ENCODE measurements at regions not wholly inside any gene's neighbourhood (a gene's known extent, or its start where the extent isn't known, plus 50 kb on each side); places are given as distances from the start of the nearest gene placed in this dataset.
A peak's percentile ranks its signal among the peaks of the same experiment; 100 is the strongest.

GRCh38 chr3:3675801-3676200 is 123.4 kb upstream of the LRRN1 start:
- no peak for TF ChIP-seq CTCF (IDR thresholded peaks at IDR 0.05; ENCODE audit: insufficient read depth, low read depth, low read length)
- no peaks in the 10 kb centered on the region for H4K20me1 ChIP-seq (ENCODE audit: insufficient read depth, low read length)
- Mint-ChIP-seq H3K9me3 (ENCODE audit: unreplicated experiment) (peaks cover 4% of the 10 kb centered on the region), H3K36me3 (ENCODE audit: low read depth, unreplicated experiment) (no peaks in the 10 kb centered on the region), H3K27ac (ENCODE audit: unreplicated experiment) (no peak overlapping the region), H3K27me3 (ENCODE audit: low read depth, unreplicated experiment) (no peaks in the 10 kb centered on the region), H3K4me3 (ENCODE audit: unreplicated experiment) (no peak overlapping the region), H3K4me1 (ENCODE audit: low read depth, unreplicated experiment) (no peaks in the 10 kb centered on the region)
- no peak overlapping the region for H3K27ac ChIP-seq (ENCODE audit: low read depth, low read length)
- H2AFZ ChIP-seq (ENCODE audit: low read depth, low read length) = no peak overlapping the region
- H3K4me1 ChIP-seq (ENCODE audit: insufficient read depth, low read length) = no peaks in the 10 kb centered on the region
- H3K9ac ChIP-seq (ENCODE audit: low read length) = no peak overlapping the region
- no peak overlapping the region for H3K4me2 ChIP-seq (ENCODE audit: low read length)
- no peak overlapping the region for H3K4me3 ChIP-seq (ENCODE audit: insufficient read depth, low read depth, low read length)
- H3K79me2 ChIP-seq (ENCODE audit: insufficient read depth, low read length) = no peaks in the 10 kb centered on the region
- DNase-seq (ENCODE audit: low read depth) = no peak
- H3K36me3 ChIP-seq (ENCODE audit: insufficient read depth, low read length) = no peaks in the 10 kb centered on the region
- no peak for FAIRE-seq
- no peaks in the 10 kb centered on the region for H3K27me3 ChIP-seq (ENCODE audit: insufficient read depth, low read length)
- no peaks in the 10 kb centered on the region for H3K9me3 ChIP-seq (ENCODE audit: insufficient read depth, low read depth, low read length)

- peak; percentile 71 for DNase-seq (ENCODE audit: low read depth)
- H3K4me1 ChIP-seq (ENCODE audit: insufficient read depth, low read length) = no peaks in the 10 kb centered on the region
- H3K9ac ChIP-seq (ENCODE audit: low read length) = no peak overlapping the region
- H3K4me3 ChIP-seq (ENCODE audit: insufficient read depth, low read depth, low read length) = no peak overlapping the region
- Mint-ChIP-seq H3K9me3 (ENCODE audit: unreplicated experiment) (peaks cover 4% of the 10 kb centered on the region), H3K27me3 (ENCODE audit: low read depth, unreplicated experiment) (no peaks in the 10 kb centered on the region), H3K4me3 (ENCODE audit: unreplicated experiment) (no peak overlapping the region), H3K4me1 (ENCODE audit: low read depth, unreplicated experiment) (no peaks in the 10 kb centered on the region), H3K27ac (ENCODE audit: unreplicated experiment) (no peak overlapping the region), H3K36me3 (ENCODE audit: low read depth, unreplicated experiment) (no peaks in the 10 kb centered on the region)
- H2AFZ ChIP-seq (ENCODE audit: low read depth, low read length) = no peak overlapping the region
- H4K20me1 ChIP-seq (ENCODE audit: insufficient read depth, low read length) = no peaks in the 10 kb centered on the region
- no peak for TF ChIP-seq EZH2 (IDR thresholded peaks at IDR 0.05; ENCODE audit: insufficient read depth, low read length)
- no peak for TF ChIP-seq CTCF (IDR thresholded peaks at IDR 0.05; ENCODE audit: insufficient read depth, low read depth, low read length)
- no peaks in the 10 kb centered on the region for H3K9me3 ChIP-seq (ENCODE audit: insufficient read depth, low read depth, low read length)
- H3K27ac ChIP-seq (ENCODE audit: low read depth, low read length) = no peak overlapping the region
- H3K27me3 ChIP-seq (ENCODE audit: insufficient read depth, low read length) = no peaks in the 10 kb centered on the region
- no peak overlapping the region for H3K4me2 ChIP-seq (ENCODE audit: low read length)
- no peaks in the 10 kb centered on the region for H3K36me3 ChIP-seq (ENCODE audit: insufficient read depth, low read length)
- no peak for FAIRE-seq
- no peaks in the 10 kb centered on the region for H3K79me2 ChIP-seq (ENCODE audit: insufficient read depth, low read length)
Measured at GRCh38 chr3:3675186-3675585, 124.0 kb upstream of the LRRN1 start.

GRCh38 chr3:3666664-3667063 is 132.6 kb upstream of the LRRN1 start:
- H3K4me1 ChIP-seq (ENCODE audit: insufficient read depth, low read length) = peaks cover 17% of the 10 kb centered on the region
- Mint-ChIP-seq H3K27ac (ENCODE audit: unreplicated experiment) (no peak overlapping the region), H3K4me1 (ENCODE audit: low read depth, unreplicated experiment) (peaks cover 6% of the 10 kb centered on the region), H3K36me3 (ENCODE audit: low read depth, unreplicated experiment) (no peaks in the 10 kb centered on the region), H3K27me3 (ENCODE audit: low read depth, unreplicated experiment) (no peaks in the 10 kb centered on the region), H3K4me3 (ENCODE audit: unreplicated experiment) (no peak overlapping the region), H3K9me3 (ENCODE audit: unreplicated experiment) (no peaks in the 10 kb centered on the region)
- H3K27ac ChIP-seq (ENCODE audit: low read depth, low read length) = no peak overlapping the region
- peak overlapping the region; percentile 51 for H2AFZ ChIP-seq (ENCODE audit: low read depth, low read length)
- no peaks in the 10 kb centered on the region for H4K20me1 ChIP-seq (ENCODE audit: insufficient read depth, low read length)
- no peaks in the 10 kb centered on the region for H3K27me3 ChIP-seq (ENCODE audit: insufficient read depth, low read length)
- H3K4me2 ChIP-seq (ENCODE audit: low read length) = no peak overlapping the region
- H3K36me3 ChIP-seq (ENCODE audit: insufficient read depth, low read length) = no peaks in the 10 kb centered on the region
- H3K9ac ChIP-seq (ENCODE audit: low read length) = no peak overlapping the region
- no peaks in the 10 kb centered on the region for H3K79me2 ChIP-seq (ENCODE audit: insufficient read depth, low read length)
- TF ChIP-seq CTCF (IDR thresholded peaks at IDR 0.05; ENCODE audit: insufficient read depth, low read depth, low read length) (no peak), EZH2 (IDR thresholded peaks at IDR 0.05; ENCODE audit: insufficient read depth, low read length) (no peak)
- H3K9me3 ChIP-seq (ENCODE audit: insufficient read depth, low read depth, low read length) = no peaks in the 10 kb centered on the region
- no peak overlapping the region for H3K4me3 ChIP-seq (ENCODE audit: insufficient read depth, low read depth, low read length)
- DNase-seq (ENCODE audit: low read depth) = peak; percentile 36
- no peak for FAIRE-seq
